Iris pigment epithelial cell (primary cell): ENCODE measurements at regions not wholly inside any gene's neighbourhood (a gene's known extent, or its start where the extent isn't known, plus 50 kb on each side); places are given as distances from the start of the nearest gene placed in this dataset.

Experiments
- DNase-seq: peaks from one replicate; pipeline ENCODE4 v3.0.0-alpha.2; 2011; ENCODE audit warnings: low read depth

- DNase-seq: no peak
Observed at GRCh38 chr11:130613396-130613795, 165.0 kb downstream of the ADAMTS15 start.

DNA sequence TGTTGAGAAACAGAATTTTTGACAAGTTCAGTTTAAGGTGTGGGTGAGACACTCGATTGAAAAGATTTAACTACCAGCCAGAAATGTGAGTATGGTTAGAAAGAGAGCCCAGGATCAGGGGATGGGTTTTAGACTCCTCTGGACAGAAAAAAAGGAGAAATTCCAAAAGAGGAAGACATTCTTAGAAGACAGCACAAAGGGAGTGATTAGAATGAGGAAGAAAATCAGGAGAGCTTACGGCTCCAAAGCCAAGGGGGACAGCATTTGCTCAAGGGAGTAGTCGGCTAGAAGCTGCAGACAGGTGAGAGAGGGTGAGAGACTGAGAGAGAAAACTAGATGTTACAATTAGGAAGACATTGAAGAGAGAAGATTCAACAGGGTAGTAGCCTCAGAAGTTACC lies 166.1 kb downstream of the ADAMTS15 start:
- DNase-seq: no peak

GRCh38 chr11:130615561-130615960 lies 167.1 kb downstream of the ADAMTS15 start:
- DNase-seq: no peak

- DNase-seq: no peak
Observed at GRCh38 chr11:130616573-130616972, 168.1 kb downstream of the ADAMTS15 start.

- DNase-seq: no peak
Observed at GRCh38 chr11:130617001-130617400, 168.6 kb downstream of the ADAMTS15 start.

- DNase-seq: no peak
Observed at GRCh38 chr11:130620548-130620947, 172.1 kb downstream of the ADAMTS15 start.

DNA sequence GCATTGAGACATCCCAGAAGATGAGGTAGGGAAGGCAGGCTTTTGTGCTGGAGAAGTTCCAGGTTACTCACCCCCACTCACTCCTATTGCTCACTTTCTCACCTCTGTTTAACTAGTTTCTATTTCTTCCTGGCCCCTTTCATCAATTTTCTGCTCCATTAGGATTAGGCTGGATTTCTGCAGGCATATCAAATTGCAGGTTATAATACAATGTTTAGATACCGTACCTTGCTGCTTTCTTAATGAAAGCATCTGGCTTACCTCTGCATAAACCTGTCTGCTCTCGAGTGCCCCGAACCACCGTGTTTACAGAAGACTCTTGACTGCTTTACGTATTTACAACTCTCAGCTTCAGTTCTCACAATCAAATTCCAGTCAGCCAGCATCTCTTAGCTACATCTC lies 173.7 kb downstream of the ADAMTS15 start:
- no peak for DNase-seq

DNA sequence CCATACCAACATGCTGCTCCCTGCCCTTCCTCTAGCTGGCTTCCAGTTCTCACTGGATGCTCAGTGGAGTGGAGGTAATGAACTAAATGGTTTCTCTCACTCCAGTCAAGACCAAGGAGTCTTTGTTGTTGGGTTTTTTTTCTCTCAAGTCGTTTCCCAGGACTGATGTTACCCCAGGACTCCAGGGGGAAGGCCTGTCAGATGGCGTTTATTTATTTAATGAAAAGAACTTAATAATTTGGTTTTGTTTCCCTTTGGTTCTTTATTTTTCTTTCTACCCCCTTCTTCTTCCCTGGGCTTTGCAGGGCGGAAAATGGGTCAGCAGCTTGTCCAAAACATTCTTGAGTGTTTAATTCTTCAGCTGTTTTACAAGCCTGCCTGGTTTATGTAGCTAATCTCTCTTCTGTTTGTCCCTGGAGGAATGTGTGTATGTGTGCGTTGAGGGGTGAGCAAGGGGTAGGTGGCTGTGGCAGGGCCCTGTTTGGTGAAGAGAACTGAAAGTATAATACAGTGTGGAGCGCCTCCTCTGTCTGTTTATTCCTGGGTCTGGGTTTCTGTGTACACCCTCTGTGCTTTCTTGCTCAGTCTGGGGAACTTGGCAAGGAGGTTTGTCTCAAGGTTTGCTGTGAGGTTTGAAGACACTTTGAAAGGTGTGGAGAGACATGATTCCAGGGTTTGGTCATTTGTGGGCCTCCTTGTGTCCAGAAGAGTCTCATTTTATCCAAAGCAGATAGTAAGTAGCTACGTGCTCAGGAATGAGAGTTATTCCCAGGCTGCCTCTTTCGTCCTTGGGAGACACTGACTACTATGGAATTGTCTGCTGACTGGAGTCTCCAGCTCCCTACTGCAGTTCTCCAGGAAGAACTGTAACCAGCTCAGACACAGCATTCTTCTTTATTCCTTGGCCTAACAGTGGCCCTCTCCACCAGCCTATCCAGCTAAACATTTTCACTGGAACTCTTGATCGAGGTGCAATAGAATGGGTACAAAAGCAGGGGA lies 175.5 kb downstream of the ADAMTS15 start:
- DNase-seq: peak; percentile 52

- no peak for DNase-seq
Observed at GRCh38 chr11:130624971-130625544, 176.6 kb downstream of the ADAMTS15 start.

- DNase-seq: no peak
Observed at GRCh38 chr11:130625578-130626306, 177.3 kb downstream of the ADAMTS15 start.

- peak; percentile 19 for DNase-seq
Observed at GRCh38 chr11:130629039-130629438, 180.6 kb downstream of the ADAMTS15 start.

DNA sequence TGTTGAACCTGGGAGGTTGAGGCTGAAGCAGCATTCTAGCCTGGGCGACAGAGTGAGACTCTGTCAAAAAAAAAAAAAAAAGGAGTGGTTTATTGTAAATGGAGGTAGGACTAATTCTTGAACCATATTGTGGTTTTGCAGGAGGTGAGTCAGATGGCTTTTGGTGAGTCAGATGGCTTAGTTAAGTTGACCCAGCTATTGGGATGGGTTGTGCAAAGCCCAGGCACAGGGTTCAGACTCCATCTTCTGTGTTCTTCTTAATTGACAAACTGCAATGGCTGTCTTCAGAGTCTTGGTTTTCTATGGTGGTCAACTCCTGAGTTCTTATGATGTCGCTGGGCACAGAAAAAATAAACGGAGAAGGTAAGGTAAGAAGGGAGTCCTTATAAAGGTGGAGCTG lies 182.7 kb downstream of the ADAMTS15 start:
- DNase-seq: peak; percentile 96

GRCh38 chr11:130633466-130633865 lies 185.0 kb downstream of the ADAMTS15 start:
- DNase-seq: peak; percentile 48

- DNase-seq: no peak
Observed at GRCh38 chr11:130634186-130634585, 185.7 kb downstream of the ADAMTS15 start.

DNA sequence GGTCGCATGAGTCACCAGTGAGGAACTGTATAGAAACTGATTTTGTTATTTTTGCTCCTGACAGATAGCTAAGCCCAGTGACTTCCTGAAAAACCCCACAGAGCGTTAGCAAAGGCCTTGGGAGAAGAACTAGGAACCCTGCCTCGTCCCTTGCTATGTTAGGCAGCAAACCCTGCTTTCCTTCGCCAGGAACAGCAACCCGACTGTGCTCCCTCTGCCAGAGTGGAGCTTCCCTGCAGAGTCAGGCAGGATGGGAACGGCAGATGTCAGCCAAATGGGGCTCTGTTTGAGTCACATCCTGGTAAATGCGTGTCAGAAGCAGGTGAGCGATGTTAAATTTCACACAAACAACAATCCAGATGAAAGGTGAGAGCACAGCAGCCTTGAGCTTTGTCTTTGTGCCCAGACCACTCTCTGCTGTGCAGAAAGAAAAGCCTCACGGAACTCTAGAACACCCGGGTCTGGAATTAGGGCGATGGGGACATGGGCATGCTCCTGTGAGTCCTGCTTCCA lies 186.6 kb downstream of the ADAMTS15 start:
- peak; percentile 41 for DNase-seq

- no peak for DNase-seq
Observed at GRCh38 chr11:130635937-130636630, 187.6 kb downstream of the ADAMTS15 start.

DNA sequence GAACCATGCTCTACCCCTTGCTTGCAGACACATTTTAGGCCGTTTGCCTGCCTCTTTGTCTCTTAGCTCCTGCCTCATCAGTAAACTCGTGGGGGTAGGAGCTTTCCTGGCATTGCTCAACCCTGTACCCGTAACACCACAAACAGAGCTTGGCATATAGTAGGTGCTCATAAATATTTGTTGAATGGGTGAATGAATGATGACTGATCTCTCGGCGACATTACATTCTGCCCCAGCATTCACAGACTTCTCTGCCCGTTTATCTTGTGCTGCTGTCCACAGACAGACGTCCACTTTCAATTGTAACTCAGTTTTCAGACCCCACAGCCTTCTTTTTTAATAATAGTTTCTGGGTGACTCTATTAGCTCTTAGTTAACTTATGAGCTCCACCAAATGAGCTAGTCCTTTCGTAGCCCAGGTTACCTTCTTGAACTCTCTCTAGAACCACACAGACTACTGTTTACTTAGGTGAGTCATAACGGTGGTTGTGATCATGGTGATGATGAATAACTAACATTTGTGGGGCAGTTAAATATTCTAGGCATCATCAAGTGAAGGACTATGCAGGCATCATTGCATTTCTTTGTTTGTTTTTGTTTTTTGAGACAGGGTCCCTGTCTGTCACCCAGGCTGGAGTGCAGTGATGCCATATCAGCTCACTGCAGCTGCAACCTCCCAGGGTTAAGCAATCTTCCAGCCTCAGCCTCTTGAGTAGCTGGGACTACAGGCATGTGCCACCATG lies 188.4 kb downstream of the ADAMTS15 start:
- DNase-seq: peak; percentile 90

- no peak for DNase-seq
Observed at GRCh38 chr11:130637566-130637965, 189.1 kb downstream of the ADAMTS15 start.

DNA sequence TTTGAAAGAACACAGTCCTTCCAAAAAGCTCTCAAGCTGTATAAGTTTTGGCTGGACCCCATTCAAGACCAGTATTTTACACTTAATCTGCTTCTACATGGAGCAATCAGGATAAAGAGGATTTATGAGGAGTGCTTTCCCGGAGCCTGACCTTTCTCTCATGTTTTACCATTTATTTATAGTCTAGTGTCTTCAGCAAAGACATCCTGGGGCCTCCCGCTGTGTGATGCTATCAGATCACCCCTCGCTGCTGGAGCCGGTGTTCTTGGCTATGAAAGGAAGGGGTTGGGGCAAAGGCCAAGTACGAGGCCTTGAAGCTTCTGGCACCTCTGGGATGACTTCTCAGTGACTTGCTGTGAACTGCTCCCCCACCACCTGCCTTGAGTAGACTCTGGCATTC lies 189.6 kb downstream of the ADAMTS15 start:
- DNase-seq: no peak

DNA sequence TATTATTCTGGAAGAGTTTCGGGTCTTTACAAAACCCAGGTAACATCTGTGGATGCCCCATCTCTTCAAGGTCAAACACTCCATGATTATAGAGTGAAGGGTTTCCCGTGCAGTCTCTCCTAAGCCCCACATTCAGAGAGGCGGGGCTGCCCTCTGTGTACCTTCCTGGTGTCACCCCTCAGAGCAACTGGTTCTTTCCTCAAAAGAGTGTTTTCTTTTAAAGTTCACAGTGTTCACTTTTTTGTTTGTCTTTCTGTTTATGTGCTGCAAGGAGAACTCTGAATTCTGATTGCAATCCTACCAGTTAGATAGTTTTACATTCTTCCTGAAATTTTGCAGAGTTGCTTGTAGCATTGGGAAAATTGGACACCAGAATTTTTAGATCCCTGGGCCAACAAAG lies 190.2 kb downstream of the ADAMTS15 start:
- no peak for DNase-seq

- no peak for DNase-seq
Observed at GRCh38 chr11:130639369-130639768, 190.9 kb downstream of the ADAMTS15 start.
